GM19193 (cell line): ENCODE measurements at regions not wholly inside any gene's neighbourhood (a gene's known extent, or its start where the extent isn't known, plus 50 kb on each side); places are given as distances from the start of the nearest gene placed in this dataset.

Experiments used
- POLR2A ChIP-seq: IDR thresholded peaks from 4 replicates; pipeline ENCODE4 v1.6.1; 2011; ENCODE audit not compliant: insufficient read depth, insufficient read length; ENCODE audit errors: extremely low read depth

DNA sequence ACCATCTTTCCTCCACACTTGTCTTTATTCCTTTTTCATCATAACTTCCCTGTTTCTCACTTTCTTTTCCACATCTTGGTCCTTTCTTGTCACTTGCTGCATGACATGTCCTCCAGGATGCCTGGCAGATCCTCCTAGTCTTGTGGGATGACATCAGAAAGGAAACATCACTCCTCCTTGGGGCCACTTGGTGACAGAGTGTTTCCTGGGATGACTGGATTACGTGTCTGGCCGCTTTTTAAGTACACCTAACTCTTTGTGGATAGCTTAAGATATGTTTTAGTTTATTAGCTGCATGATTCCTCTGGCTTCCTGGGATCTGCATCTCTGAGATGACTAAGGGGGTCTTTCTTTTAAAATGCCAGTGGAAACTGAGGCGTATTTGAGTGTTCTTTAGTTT is 363.5 kb upstream of the FRG2C start:
- TF ChIP-seq POLR2A: no peak

DNA sequence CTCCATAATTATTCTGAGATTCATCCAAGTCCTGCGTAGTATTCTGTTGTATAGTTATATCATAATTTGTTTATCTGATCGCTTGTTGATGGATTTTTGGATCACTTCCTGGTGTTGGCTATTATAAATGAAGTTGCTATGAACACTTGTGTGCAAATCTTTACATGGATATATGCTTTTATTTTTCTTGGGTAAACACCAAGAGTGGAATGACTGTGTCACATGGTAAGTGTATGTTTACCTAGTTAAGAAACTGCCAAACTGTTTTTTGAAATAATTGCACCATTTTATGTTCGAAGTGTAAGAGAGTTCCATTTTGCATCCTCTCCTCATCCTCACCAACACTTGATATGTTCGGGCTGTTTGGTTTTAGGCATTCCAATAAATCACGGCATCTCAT is 360.4 kb upstream of the FRG2C start:
- TF ChIP-seq POLR2A: no peak

DNA sequence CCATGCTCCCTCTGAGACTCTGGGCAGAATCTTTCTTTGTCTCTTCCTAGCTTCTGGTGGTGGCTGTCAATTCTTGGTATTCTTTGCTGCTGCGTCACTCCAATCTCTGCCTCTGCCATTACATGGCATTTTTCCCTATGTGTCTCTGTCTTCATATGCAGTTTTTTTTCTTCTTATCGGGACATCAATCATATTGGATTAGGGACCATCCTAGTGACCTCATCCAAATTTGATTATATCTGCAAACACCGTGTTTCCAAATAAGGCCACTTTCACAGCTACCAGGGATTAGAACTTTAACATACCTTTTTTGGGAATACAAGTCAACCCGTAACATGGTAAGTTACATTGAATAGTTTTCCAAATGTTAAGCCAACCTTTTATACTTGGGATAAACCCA is 358.2 kb upstream of the FRG2C start:
- TF ChIP-seq POLR2A: no peak

DNA sequence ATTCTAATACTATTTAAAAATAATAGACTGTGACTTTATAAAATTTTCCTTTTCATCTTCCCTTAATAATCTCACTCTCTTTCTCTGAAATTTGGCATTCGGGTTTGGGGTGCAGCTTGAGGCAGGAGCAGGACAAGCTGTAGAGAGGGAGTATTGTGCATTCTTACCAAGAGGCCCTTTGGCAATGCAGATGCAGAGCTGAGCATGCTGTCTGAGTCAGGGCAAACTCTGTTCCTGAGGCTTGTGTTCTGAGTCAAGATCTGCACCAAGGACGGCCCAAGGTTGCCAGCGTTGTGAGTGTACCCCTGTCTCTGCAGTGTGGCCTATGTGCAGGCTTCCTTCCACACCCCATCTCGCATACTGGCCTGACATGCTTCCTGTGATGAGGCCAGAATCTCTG is 343.8 kb upstream of the FRG2C start:
- TF ChIP-seq POLR2A: no peak

DNA sequence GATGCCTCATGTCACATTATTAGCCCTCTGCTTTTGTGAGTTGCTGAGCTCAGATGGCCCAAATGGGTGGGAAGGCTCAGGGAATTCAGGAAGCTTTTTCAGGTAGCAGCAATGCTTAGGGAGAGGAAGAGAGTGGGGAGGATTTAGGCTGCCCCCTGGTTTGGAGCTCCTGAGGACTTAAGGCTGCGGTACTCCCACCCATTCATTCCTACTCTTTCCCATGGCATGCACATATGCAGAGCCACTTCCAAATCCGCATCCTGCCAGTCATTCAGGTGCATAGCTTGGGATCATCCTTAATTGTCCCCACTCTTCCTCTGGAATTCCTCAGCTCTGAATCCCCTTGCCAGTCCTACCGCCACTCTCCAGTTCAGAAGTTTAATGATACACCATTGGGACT is 343.1 kb upstream of the FRG2C start:
- no peak for TF ChIP-seq POLR2A

DNA sequence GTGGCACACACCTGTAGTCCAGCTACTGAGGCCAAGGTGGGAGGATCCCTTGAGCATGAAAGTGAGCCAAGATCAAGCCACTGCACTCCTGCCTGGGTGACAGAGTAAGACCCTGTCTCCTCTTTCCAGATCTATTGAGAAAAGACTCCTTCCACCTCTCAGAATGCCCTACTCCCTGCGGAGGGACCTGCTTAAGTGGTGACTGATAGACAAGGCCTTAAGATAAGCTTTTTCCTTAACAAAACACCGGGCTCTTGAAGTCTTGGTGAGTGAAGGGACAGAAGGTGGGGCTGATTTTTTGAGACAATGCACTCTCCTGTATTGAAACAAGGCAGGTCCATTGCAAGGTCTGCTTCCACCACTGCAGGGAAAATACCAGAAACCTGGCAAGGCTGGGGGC is 338.4 kb upstream of the FRG2C start:
- no peak for TF ChIP-seq POLR2A

DNA sequence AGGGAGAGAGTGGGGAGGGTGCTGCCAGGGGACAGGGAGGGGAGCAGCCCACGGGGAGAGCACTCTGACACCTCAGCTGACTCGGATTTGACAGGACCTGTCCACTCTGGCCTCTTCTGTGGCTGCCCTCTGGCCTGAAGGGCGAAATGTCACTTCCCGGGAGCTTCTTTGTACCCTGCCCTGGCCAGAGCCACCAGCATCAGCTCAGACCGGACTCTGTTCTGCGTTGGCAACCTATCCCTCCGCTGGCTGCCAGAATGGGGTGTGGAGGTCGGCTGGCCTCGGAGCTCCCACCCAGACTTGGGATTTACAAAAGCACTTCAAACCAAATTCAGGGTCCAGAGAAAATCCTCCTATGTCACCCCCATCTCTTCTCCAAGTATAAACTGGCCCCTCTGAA is 336.7 kb upstream of the FRG2C start:
- TF ChIP-seq POLR2A: no peak

DNA sequence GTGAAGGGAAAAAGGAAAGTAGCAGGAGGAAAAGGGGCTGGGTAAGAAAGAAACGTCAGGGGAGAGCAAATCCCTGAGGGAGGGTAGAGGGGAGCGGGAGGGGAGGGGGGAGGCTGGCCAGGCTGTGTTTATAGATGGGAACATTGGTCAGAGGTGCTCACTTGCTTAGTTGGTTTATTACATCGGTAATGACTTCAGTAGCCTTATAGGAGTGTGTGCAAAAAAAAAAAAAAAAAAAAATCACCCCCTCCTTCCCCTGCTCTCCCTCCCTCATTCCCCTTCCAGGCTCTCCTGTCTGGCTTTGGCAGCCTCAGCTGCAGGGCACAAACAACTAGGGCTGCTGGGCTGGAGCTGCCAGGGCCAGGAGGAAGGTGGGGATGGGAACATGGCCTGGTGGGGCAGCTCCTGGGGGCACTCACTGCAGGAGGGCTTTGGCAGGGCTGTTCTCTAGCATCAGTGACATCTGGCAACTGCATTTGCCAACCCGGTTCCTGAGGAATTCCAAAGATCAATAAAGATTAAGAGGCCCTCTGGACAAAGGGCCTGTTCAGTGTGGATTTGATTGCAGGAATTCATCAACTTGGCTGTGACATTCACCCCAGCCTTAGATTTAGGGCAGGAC is 334.5 kb upstream of the FRG2C start:
- no peak for TF ChIP-seq POLR2A

DNA sequence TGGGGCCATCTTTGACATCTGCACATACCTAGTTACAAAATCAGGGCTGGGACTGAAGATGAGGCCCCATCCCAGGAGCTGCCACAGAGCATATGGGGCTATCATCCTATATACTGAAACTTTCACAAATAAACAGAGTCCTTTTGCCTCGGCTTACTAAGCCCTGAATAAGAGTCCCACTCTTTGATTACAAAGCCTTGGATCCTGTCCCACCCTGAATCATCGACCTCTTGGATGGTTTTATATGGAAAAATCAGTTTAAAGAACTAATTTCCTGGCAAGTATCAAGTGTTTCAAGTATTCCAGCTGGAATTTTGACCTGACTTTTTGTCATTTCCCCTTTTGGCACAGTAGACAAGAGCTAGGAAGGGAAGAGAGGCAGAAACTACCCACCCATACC is 331.3 kb upstream of the FRG2C start:
- TF ChIP-seq POLR2A: no peak

DNA sequence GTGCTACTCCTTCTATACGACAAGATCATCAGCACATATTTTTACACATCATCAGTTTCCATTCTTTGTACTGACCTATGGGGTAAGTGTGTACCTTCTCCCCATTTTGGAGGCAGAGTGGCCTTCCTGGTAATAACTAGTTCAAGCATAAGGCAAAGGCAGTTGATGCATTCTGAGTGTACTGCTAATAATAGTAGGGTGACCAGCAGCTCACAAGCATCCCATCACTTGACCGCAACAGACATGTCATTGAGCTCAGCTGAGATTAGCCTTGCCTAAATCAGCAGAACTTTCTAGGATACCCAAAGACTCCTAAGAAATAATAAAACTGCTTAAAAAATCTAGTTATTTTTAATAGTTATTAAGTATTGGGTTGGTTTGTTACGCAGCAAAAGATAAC is 329.8 kb upstream of the FRG2C start:
- TF ChIP-seq POLR2A: no peak

DNA sequence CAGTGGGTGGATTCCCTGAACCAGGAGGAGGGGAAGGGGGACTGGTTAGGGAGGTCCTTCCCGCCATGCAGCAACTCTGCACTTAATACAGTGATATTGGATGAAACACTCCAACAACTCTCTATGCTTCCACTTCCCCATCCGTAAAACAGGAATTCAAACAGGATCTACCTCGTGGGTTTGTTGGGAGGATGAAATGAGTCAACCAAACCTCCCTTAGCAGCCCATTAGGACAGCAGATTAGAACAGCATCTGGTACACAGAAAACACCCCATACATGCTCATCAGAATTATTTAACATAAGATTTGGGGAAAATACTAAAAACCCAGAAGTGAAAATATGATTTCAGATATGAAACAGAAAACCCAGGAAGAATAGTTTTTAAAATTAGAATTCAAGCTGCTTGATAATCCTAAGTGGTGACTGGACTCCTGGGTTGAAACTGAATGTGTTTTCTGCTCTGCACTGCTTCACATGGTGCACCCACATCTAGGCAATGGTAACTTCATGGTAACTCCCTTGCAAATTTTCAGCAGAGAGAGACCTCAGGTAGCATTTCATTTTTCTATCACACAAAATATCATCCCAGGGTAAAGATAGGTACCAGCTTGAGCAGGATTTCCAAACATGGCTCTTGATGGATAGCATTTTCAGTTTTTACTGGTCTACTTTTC is 326.8 kb upstream of the FRG2C start:
- TF ChIP-seq POLR2A: no peak

DNA sequence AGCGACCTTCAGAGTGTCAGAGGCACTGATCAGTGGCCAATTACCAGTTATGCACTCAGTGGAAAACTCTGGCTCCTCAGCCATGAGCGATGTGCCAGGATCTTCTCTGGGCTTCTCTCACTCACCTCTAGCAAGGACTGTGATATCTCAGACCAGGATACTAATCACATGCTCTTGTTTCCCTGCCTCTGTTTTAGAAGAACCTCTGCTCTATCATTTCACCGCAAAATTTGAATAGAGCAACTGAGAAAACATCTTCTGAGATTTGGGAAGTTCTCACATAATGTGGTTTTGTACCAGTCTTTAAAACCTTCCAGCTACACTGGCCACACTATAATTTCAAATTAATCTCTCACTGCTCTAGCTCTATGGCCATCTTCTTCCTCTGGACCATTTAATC is 325.8 kb upstream of the FRG2C start:
- TF ChIP-seq POLR2A: no peak

DNA sequence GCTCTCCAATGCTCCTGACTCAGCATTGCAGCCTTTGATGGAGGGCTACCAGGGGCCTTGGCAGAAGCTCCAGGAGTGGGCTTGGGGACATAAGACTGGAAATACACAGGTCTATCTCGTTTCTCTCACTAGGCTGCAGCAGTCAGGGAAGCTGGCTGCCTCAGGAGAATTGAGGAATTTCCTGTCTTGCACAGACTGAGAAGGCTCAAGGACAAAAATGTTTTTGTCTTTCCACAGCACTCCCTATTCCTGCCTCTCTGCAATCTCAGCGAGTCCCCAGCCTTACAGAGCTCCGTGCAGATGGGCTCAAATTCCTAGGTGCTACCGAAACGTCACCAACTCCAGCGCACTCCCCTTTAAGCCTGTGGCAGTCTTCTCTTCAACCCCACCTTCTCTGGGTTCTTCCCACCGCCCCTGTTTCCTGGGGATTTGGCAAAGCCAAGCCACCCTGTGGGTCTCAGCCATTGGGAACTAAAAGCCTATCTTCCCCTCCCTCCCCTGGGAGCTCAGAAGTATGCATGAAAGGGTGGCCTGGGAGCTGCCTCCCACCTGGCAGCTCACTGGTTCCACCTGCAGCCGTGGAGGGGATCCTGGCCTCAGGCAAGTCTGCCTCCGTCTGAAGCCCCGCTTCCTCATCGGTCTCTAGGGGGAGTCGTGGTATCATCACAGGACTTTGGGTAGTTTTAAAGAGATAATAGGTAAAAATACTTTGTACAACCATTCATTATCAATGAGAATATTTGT is 322.6 kb upstream of the FRG2C start:
- TF ChIP-seq POLR2A: no peak

DNA sequence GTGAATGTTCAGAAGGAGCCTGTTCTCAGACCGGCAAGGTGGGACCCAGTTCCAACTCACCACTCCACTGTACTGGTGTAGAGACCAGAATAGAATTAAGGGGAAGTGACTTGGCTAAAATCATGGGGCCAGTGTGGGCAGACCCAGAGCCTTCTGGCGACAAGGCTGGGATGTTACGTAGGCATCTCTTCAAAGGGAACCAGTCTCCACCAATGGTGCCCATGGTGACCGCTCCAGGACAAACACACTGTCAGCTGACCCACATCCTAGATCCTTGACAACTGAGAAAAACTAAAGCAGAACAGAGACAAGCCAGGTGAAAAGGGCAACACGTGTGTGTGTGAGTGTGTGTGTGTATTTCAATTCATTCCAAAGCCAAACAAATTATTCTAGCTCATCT is 321.7 kb upstream of the FRG2C start:
- TF ChIP-seq POLR2A: no peak

DNA sequence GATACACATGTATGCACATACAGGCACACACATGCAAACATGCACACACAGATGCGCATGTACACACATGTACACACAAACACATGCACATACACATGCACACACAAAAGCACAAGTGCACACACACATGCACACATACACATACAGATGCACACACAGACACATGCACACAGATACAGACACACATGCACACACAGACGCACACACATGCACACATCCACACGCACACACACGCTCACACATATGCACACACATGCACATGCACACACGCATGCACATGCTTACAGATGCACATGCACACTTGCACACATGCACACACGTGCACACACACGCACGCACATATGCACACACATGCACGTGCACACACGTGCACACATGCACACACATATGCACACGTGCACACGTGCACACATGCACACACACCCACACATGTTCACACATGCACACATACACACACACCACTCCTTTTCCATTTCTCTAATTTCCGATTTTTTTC is 283.8 kb upstream of the FRG2C start:
- TF ChIP-seq POLR2A: no peak
